HG02852 (cell line): ENCODE measurements at regions not wholly inside any gene's neighbourhood (a gene's known extent, or its start where the extent isn't known, plus 50 kb on each side); places are given as distances from the start of the nearest gene placed in this dataset.
"Not testable (repeated sequence)": the region's sequence is repeated elsewhere in the genome, so short reads cannot be mapped to it uniquely, and the experiment has no call there.

Experiments
- ATAC-seq: cut with Tn5 transposase; IDR thresholded peaks from one replicate; pipeline ENCODE4 v1.9.1; 2021; ENCODE audit warnings: mild to moderate bottlenecking, moderate library complexity; ENCODE audit not compliant: unreplicated experiment

DNA sequence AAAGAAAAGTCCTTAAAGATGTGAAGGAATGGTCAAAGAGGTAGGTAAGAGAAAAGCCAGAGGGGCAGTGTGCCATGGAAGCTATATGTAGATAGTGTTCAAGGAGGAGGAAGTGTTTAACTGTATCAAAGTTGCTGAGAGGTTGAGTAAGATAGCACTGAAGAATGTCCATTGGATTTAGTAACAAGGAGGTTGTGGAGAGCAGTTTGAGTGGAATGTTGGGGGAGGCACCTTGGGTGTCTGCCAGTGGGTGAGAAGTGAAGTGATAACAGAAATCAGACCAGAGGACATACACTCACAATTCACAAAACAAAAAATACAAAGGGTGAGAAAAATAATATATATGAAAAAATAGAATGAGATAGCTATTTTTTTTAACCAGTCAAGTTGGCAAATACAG, 121.3 kb upstream of the AMOT start:
- ATAC-seq: no peak

DNA sequence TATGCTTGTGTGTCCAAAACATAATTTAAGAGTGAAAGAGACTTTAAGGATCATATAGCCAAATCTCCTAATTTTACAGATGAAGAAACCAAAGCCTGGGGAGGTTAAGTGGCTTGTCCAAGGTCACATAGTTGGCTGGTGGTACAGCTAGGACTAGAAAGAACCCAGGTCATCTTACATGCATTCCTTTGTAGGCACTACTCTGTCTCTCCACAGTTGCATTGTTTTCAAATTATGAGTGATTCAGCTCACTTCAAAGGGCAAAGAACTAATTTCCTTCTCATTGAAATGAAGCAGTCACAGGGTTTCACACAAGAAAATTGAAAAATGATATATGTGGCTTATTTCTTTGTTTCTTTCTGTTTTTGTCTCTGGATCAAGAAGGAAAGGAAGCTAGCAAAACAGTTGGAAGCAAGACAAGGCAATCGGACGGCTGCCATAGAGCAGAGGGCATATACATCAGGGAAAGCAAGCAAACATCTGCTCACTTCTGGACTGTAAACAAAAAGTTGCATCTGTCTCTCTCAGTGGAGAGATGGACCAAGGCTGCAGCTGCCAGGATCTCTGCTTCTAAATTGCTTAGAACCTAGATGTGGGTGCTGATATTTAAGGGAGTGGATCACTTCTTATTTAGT, 107.5 kb upstream of the AMOT start:
- no peak for ATAC-seq

DNA sequence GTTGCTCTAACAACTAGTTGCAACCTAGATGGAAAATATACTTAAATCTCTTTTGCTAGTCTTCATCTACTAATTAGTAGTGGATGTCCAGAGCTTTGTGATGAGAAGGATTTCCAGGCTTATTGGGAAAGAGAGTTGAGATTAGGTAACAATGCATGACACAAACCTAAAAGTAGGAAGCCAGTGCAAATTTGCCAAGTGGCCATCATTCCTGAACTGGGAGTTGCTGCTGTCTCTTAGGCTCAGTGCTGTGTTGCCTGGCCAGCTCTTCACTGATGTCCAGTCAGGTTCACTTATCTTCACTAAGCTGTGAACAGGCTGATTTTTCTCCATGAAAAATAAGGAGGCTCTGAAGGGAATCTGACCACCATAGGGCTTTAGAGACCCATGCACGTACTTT, 105.6 kb upstream of the AMOT start:
- no peak for ATAC-seq

DNA sequence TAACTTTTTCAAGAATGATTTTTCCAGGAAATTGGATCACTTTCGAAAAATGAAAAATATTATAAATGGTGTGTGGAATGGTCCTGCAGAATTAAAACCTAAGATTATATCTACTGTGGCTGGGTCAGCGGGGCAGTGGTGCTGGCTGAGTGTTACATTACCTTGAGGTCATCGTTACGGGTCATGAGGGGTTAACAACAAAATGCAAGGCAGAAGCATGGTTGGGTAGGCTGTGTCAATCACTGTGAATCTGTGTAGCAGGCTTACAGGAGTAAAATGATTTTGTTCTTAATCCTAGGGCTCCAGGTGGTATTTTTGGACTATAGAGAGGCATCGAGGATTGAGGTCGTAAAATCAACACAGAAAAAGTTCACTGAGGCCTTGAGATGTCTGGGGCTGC, 105.2 kb upstream of the AMOT start:
- ATAC-seq: no peak

DNA sequence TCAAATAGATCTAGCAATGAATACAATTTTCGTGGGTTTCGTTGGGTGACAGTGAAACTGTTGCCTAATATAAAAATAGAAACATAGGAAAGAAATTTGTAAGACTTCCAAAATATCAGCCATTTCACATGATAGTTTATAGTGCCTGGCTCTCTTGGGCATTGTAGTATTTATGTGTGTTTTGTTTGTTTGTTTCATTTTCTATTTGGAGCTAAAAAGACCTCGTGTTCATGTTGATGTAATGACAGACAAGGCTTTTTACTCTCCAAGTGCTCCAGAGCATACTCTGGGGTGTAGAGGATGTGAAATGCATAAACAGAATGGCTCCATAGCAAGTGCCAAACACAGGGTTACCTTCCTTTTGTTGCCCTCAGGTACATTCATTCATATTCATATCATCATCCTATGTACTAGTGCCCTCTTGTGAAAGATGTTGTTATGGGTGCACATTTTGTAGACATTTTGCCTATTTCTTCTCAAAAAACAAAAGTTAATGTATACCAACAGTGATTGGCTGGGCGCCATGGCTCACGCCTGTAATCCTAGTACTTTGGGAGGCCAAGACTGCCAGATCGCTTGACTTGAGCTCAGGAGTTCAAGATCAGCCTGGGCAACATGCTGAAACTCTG, 100.7 kb upstream of the AMOT start:
- ATAC-seq: peak; percentile 81

DNA sequence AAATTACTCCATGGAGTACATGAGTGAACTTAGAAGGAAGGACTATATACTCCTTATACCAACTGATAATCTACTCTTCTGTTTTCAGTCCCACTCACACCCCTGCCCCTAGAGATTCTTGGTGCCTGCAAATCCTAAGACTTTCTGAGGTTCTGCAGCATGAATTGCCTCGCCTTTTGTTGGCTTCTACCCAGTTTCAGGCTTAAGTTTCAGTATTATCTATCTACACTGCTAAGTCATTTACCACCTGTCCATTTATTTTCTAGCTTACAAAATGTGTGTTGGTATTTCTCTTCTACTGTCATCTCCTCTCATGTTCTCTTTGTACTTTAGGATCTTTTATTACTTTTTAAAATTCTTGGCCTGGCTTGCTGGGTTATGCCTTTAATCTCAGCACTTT, 94.4 kb upstream of the AMOT start:
- ATAC-seq: peak; percentile 69

DNA sequence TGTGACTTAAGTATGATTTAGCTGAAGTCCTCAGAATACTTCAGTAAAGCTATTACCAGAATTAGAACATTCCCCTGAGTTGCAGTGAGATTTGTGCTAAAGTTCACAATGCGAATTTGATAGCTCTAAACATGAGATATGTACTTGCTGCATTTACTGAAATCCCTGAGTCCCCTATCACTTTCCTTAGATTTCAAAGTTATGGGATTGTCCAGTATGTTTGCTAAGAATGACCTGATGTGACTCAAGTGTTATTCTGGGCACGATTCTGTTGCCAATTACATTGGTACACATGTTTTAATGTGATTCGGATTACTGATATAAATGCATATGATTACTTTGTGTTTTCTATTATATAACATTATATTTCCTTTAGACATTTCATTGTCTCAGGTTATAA, 91.3 kb upstream of the AMOT start:
- ATAC-seq: no peak

DNA sequence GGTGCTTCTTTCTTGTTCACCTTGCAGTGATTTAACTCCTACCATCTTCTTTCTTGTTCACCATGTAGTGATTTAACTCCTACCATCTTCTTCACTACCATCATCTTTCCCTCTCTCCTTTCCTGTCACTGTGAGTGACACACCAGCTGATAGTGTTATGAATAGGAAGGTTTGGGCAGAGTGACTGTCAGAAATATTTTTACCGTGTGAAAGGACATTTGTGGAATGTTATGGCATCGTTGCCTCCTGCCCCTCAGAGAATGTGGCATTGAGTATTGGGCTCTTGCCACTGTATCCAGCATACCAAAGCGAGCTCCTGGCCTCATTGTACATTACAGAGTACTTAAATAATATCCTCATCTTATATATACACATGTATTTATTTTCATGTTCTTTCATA, 90.8 kb upstream of the AMOT start:
- no peak for ATAC-seq

DNA sequence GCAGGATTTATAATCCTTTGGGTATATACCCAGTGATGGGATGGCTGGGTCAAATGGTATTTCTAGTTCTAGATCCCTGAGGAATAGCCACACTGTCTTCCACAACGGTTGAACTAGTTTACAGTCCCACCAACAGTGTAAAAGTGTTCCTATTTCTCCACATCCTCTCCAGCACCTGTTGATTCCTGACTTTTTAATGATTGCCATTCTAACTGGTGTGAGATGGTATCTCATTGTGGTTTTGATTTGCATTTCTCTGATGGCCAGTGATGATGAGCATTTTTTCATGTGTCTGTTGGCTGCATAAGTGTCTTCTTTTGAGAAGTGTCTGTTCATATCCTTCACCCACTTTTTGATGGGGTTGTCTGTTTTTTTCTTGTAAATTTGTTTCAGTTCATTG, 82.8 kb upstream of the AMOT start:
- not testable (repeated sequence) for ATAC-seq

DNA sequence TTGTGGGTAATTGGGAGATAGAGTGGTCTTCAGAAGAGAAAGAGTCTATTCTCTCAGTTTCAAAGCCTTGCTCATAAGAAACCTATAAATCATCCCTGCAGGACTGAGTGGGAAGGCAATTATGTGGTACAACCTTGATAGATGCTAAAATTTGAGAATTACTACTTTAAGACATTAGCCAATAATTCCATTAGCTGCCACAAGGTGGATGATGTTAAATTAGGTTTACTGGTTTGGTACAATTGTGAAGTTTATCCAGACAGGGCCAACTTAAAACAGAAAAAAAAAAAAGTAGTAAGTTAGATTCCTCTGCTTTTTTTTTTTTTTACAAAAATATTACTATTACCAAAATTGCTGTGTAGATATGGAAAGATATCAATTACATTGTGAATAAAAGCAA, 73.2 kb upstream of the AMOT start:
- ATAC-seq: no peak

DNA sequence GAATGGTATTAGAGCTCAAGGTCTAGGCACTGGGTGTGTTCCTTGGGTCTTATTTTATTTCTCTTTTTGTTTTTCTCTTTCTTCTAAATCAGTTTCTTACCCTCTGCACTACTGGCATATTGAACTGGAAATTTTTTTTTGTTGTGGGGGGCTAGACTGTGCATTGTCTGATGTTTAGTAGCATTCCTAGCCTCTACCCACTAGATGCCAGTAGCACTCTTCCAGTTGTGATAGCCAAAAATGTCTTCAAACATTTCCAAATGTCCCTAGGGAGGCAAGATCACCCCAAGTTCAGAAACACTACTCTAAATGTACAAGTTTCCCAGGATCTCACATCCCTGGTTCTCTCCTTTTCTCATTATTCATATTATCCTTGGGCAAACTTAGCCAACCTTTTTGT, 69.8 kb upstream of the AMOT start:
- ATAC-seq: no peak

DNA sequence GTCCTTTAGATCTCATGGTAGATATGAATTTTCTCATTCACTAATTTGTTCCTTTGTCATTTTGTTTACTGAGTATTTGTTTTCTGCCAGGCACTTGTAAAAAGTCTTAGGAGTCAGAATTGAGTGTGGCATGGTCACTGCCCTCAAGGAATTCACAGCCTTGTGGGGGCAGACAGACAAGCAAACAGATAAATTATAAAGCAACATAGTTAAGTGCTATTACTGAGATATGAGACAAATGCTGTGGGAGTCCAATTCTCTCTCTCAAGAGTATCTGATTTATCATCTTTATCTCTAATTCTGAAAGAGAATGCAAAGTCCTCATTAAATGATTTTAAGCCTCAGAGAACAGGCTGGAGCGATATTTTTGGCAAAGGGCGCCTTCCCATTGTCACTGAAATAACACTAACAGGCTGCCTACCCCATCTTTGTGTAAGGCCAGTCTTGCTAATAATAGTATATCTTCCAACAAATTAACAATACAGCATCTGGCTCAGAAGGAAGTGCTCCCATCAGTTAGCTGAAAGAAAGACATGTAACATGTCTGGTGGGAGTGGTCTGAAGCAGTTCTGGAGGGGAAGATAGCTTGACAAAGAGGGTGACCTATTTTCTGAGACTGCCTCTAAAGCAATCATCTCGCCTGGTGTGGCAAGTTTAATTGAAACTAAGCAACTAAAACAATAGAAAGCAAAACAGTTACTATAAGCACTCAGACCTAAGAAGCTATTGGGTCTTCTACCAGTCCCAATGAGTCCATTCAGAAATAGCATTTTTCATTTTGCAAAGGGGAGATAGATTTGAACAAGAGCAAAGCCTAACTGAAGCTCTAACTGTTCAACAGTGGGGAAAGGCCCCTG, 61.5 kb upstream of the AMOT start:
- peak; percentile 52 for ATAC-seq

DNA sequence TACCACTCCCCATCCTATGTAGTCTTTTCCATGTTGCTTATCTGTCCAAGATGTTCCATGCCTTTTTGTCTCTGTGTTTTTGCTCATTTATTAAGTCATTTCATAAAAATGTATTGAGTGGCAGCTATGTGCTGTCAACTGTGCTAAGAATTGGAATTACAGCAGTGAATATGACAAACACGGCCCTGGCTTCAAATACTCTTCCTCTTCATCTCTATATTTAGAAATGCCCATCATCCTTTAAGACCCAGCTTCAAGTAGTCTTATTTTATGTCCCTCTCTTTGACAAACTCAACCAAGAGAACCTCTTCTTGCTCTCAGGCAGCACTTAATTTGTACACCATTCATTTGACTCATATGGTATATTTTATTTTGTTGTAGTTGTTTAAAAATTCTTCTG, 55.4 kb upstream of the AMOT start:
- no peak for ATAC-seq
